ENCODE measurements at regions not wholly inside any gene's neighbourhood (a gene's known extent, or its start where the extent isn't known, plus 50 kb on each side); places are given as distances from the start of the nearest gene placed in this dataset.

DNA sequence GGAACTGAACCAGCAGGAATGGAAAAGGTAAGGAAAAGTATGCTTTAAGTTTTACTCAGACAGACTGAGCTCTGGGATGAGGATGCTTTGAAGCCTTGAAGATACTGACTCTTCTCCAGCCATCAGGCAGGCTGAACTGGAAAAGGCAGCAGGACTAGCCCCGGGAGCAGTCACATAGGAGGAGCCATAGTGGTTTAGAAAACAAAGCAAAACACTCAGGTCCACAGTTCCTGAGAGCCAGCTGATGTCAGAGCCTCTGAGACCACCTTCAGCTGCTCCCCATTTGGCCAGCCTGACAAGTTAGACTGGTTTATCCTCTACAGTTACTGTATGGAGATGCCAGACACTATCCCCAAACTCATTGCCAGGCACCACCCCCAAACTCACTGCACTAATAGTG, 167.9 kb upstream of the CPEB2 start:
- TF ChIP-seq, protein P1, sequence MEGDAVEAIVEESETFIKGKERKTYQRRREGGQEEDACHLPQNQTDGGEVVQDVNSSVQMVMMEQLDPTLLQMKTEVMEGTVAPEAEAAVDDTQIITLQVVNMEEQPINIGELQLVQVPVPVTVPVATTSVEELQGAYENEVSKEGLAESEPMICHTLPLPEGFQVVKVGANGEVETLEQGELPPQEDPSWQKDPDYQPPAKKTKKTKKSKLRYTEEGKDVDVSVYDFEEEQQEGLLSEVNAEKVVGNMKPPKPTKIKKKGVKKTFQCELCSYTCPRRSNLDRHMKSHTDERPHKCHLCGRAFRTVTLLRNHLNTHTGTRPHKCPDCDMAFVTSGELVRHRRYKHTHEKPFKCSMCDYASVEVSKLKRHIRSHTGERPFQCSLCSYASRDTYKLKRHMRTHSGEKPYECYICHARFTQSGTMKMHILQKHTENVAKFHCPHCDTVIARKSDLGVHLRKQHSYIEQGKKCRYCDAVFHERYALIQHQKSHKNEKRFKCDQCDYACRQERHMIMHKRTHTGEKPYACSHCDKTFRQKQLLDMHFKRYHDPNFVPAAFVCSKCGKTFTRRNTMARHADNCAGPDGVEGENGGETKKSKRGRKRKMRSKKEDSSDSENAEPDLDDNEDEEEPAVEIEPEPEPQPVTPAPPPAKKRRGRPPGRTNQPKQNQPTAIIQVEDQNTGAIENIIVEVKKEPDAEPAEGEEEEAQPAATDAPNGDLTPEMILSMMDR (IDR thresholded peaks at IDR 0.05) = no peak
- TF ChIP-seq POLR2A (IDR thresholded peaks at IDR 0.05) (no peak), EP300 (IDR thresholded peaks at IDR 0.05) (no peak), POLR2AphosphoS5 (IDR thresholded peaks at IDR 0.05) (no peak)
